ENCODE measurements at regions not wholly inside any gene's neighbourhood (a gene's known extent, or its start where the extent isn't known, plus 50 kb on each side); places are given as distances from the start of the nearest gene placed in this dataset.

DNA sequence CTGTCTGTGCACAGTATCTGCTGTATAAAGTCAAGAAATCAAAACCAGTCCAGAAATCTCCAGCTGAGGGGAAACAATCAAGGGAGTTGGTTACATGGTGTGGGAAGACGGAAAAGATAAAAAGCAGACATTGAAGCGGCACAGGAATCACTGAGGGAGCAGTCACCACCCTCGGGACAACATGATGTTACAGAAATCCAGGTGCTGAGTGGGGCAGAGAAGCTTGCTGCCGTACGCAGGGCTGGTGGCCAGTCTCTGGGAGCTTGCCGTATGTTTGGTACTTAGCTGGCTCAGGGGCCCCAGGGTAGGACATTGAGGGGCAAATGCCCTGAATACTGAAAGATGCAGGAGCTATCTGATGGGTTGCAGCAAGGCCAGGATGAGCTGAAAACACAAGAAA lies 237.9 kb downstream of the EDEM1 start:
- no peak overlapping the region for H3K27ac ChIP-seq (ENCODE audit: low read depth in 1 of 2, low read length in 2 of 2)
- H3K27me3 ChIP-seq (ENCODE audit: control insufficient read depth in 2 of 2, insufficient read depth in 2 of 2, low read length in 2 of 2) = no peaks in the 10 kb centered on the region
- intact Hi-C loops (cut with micrococcal nuclease) = loop anchor here (5.0 to 10.0 kb wide), 4 partner anchors 37 to 309 kb away; no protein-coding TSS in a partner anchor
- peaks cover 0 to 2% (median 2%) of the 10 kb centered on the region in 3 donors for H3K27me3 Mint-ChIP-seq (ENCODE audit: low read depth in 3 of 3)
- no peak overlapping the region for H3K9ac ChIP-seq (ENCODE audit: insufficient read depth, low read length, poor library complexity, severe bottlenecking)
- no peaks in the 10 kb centered on the region for H3K36me3 Mint-ChIP-seq
- H3K79me2 ChIP-seq (ENCODE audit: insufficient read depth, low read length) = no peaks in the 10 kb centered on the region
- peaks cover 64% of the 10 kb centered on the region for H3K4me1 Mint-ChIP-seq
- no peaks in the 10 kb centered on the region for H4K20me1 ChIP-seq (ENCODE audit: insufficient read depth, low read length)
- no peak overlapping the region for H3K4me3 ChIP-seq (replicated peaks in 1 of 3; ENCODE audit: low read depth in 2 of 3, low read length in 3 of 3)
- no peak for DNase-seq
- 100% methylated on average over 6 of the region's 6 CpGs for WGBS (ENCODE audit: insufficient coverage)
- H3K36me3 ChIP-seq (replicated peaks in 1 of 2; ENCODE audit: control insufficient read depth in 1 of 2, insufficient read depth in 2 of 2, low read length in 2 of 2) = no peaks in the 10 kb centered on the region
- peak overlapping the region; percentile 19 for H2AFZ ChIP-seq (ENCODE audit: insufficient read depth, low read depth, low read length, poor library complexity, severe bottlenecking)
- TF ChIP-seq, protein P1, sequence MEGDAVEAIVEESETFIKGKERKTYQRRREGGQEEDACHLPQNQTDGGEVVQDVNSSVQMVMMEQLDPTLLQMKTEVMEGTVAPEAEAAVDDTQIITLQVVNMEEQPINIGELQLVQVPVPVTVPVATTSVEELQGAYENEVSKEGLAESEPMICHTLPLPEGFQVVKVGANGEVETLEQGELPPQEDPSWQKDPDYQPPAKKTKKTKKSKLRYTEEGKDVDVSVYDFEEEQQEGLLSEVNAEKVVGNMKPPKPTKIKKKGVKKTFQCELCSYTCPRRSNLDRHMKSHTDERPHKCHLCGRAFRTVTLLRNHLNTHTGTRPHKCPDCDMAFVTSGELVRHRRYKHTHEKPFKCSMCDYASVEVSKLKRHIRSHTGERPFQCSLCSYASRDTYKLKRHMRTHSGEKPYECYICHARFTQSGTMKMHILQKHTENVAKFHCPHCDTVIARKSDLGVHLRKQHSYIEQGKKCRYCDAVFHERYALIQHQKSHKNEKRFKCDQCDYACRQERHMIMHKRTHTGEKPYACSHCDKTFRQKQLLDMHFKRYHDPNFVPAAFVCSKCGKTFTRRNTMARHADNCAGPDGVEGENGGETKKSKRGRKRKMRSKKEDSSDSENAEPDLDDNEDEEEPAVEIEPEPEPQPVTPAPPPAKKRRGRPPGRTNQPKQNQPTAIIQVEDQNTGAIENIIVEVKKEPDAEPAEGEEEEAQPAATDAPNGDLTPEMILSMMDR (IDR thresholded peaks at IDR 0.05) = no peak
- H3K9me3 ChIP-seq (replicated peaks in 1 of 2; ENCODE audit: control insufficient read depth in 1 of 2, insufficient read depth in 1 of 2, low read length in 2 of 2) = no peaks in the 10 kb centered on the region
- no peak overlapping the region for H3K27ac Mint-ChIP-seq
- H3K4me3 Mint-ChIP-seq = no peak overlapping the region
- no peak overlapping the region for H3K4me2 ChIP-seq (replicated peaks; ENCODE audit: extremely low read depth, low read length, poor library complexity, severe bottlenecking)
- peaks cover 57 to 63% of the 10 kb centered on the region in 2 donors for H3K4me1 ChIP-seq (ENCODE audit: control insufficient read depth in 1 of 2, insufficient read depth in 2 of 2, low read length in 2 of 2)
- no peaks in the 10 kb centered on the region for H3K9me3 Mint-ChIP-seq

- DNase-seq = peak; percentile 62 to 78 (median 75)
- peak overlapping the region; percentile 46 for H3K4me2 ChIP-seq (replicated peaks; ENCODE audit: extremely low read depth, low read length, poor library complexity, severe bottlenecking)
Observed at GRCh38 chr3:5426094-5426883, 238.8 kb downstream of the EDEM1 start.

More at GRCh38 chr3:5426094-5426883, 238.8 kb downstream of the EDEM1 start:
- TF ChIP-seq, protein P1 (IDR thresholded peaks at IDR 0.05) = peak; percentile 93
- Histone ChIP-seq H3K79me2 (ENCODE audit: insufficient read depth, low read length) (no peaks in the 10 kb centered on the region), H3K27me3 (ENCODE audit: control insufficient read depth in 2 of 2, insufficient read depth in 2 of 2, low read length in 2 of 2) (no peaks in the 10 kb centered on the region), H3K4me3 (replicated peaks in 1 of 3; ENCODE audit: low read depth in 2 of 3, low read length in 3 of 3) (peak overlapping the region in 1 of 3 experiments; percentile 40), H3K9me3 (replicated peaks in 1 of 2; ENCODE audit: control insufficient read depth in 1 of 2, insufficient read depth in 1 of 2, low read length in 2 of 2) (no peaks in the 10 kb centered on the region), H3K4me1 (ENCODE audit: control insufficient read depth in 1 of 2, insufficient read depth in 2 of 2, low read length in 2 of 2) (peaks cover 59 to 66% of the 10 kb centered on the region in 2 donors), H3K27ac (ENCODE audit: low read depth in 1 of 2, low read length in 2 of 2) (no peak overlapping the region), H3K9ac (ENCODE audit: insufficient read depth, low read length, poor library complexity, severe bottlenecking) (no peak overlapping the region), H4K20me1 (ENCODE audit: insufficient read depth, low read length) (no peaks in the 10 kb centered on the region), H3K36me3 (replicated peaks in 1 of 2; ENCODE audit: control insufficient read depth in 1 of 2, insufficient read depth in 2 of 2, low read length in 2 of 2) (no peaks in the 10 kb centered on the region), H2AFZ (ENCODE audit: insufficient read depth, low read depth, low read length, poor library complexity, severe bottlenecking) (peak overlapping the region; percentile 19)
- Mint-ChIP-seq H3K27ac (peak overlapping the region in 6 of 7 donors; percentile 11 to 54 (median 31)), H3K4me1 (peaks cover 70% of the 10 kb centered on the region), H3K4me3 (peak overlapping the region; percentile 25 to 70), H3K36me3 (no peaks in the 10 kb centered on the region), H3K27me3 (ENCODE audit: low read depth in 3 of 3) (peaks cover 2% of the 10 kb centered on the region in 3 donors), H3K9me3 (peaks cover 0 to 3% (median 0%) of the 10 kb centered on the region in 7 donors)
- intact Hi-C loops (cut with micrococcal nuclease) = loop anchor here (5.0 to 10.0 kb wide), 4 partner anchors 36 to 309 kb away; no protein-coding TSS in a partner anchor
- WGBS (ENCODE audit: insufficient coverage) = 30% methylated on average over 14 of the region's 25 CpGs
